OCI-LY7 (cell line): ENCODE measurements at regions not wholly inside any gene's neighbourhood (a gene's known extent, or its start where the extent isn't known, plus 50 kb on each side); places are given as distances from the start of the nearest gene placed in this dataset.

Experiments used
- BruUV-seq: library from RNA; stranded (reverse); fragments of 400-500 nt; replicated peaks from 2 replicates; lab custom pipeline; 2021; lab: Mats Ljungman, UMichigan
- CTCF ChIA-PET: fragments of 300-600 bp; sonication (Branson Sonifier 250); formaldehyde crosslinking; loops from one replicate; lab custom pipeline; 2022; ENCODE audit warnings: antibody characterized with exemption; ENCODE audit not compliant: unreplicated experiment; lab: Charles Lee
- POLR2A ChIA-PET: fragments of 300-600 bp; sonication (Branson Sonifier 250); formaldehyde crosslinking; loops from one replicate; lab custom pipeline; 2022; ENCODE audit warnings: antibody characterized with exemption; lab: Charles Lee
- DNase-seq: peaks from one replicate; pipeline ENCODE4 v3.0.0-alpha.2; 2015; ENCODE audit warnings: low spot score
- H2AFZ ChIP-seq: fragments of 200-600 bp; sonication (generic), shearing (Covaris generic); 2 replicates; pipeline ENCODE4 v1.6.1; 2014; ENCODE audit warnings: mild to moderate bottlenecking, antibody characterized with exemption, low read length, moderate library complexity
- H3K27ac ChIP-seq: fragments of 200-600 bp; sonication (generic); 2 replicates; pipeline ENCODE4 v1.5.1; 2014; ENCODE audit warnings: mixed run types, low read depth, mild to moderate bottlenecking, moderate library complexity, low read length, inconsistent platforms; ENCODE audit not compliant: poor library complexity, severe bottlenecking
- H3K36me3 ChIP-seq: fragments of 200-600 bp; sonication (generic); 2 replicates; pipeline ENCODE4 v1.6.1; 2014; ENCODE audit warnings: mild to moderate bottlenecking, antibody characterized with exemption, low read length, moderate library complexity, mixed read lengths; ENCODE audit not compliant: insufficient read depth
- H3K4me1 ChIP-seq: fragments of 200-600 bp; sonication (generic); 2 replicates; pipeline ENCODE4 v1.5.1; 2014; ENCODE audit warnings: mild to moderate bottlenecking, low read length; ENCODE audit not compliant: insufficient read depth, poor library complexity, severe bottlenecking
- H3K4me2 ChIP-seq: fragments of 200-600 bp; sonication (generic); 2 replicates; pipeline ENCODE4 v1.6.1; 2014; ENCODE audit warnings: mild to moderate bottlenecking, low read length
- H3K4me3 ChIP-seq: fragments of 200-600 bp; sonication (generic); 2 replicates; pipeline ENCODE4 v1.5.1; 2014; ENCODE audit warnings: mild to moderate bottlenecking, low read depth, low read length; ENCODE audit not compliant: poor library complexity, severe bottlenecking
- H3K79me2 ChIP-seq: fragments of 200-600 bp; sonication (generic); 2 replicates; pipeline ENCODE4 v1.6.1; 2016; ENCODE audit warnings: low read depth, mild to moderate bottlenecking, low read length, moderate library complexity, mixed read lengths; ENCODE audit not compliant: insufficient read depth
- H3K9me2 ChIP-seq: fragments of 200-600 bp; sonication (generic); 2 replicates; pipeline ENCODE4 v1.6.1; 2016; ENCODE audit warnings: mild to moderate bottlenecking, low read length, mixed read lengths; ENCODE audit not compliant: insufficient read depth
- H3K9me3 ChIP-seq: fragments of 200-600 bp; sonication (generic); 2 replicates; pipeline ENCODE4 v1.6.1; 2014; ENCODE audit warnings: mild to moderate bottlenecking, mixed run types, low read length, mixed read lengths
- H4K20me1 ChIP-seq: fragments of 200-600 bp; sonication (generic); 2 replicates; pipeline ENCODE4 v1.6.1; 2014; ENCODE audit warnings: mild to moderate bottlenecking, antibody characterized with exemption, low read length, moderate library complexity, mixed read lengths; ENCODE audit not compliant: insufficient read depth
- CTCF ChIP-seq: fragments of 200-600 bp; sonication (generic); conservative IDR thresholded peaks from 2 replicates; pipeline ENCODE4 v1.5.1; 2014; ENCODE audit warnings: mild to moderate bottlenecking, antibody characterized with exemption, low read length, moderate library complexity, mixed read lengths
- EZH2phosphoT487 ChIP-seq: fragments of 200-600 bp; sonication (generic); IDR thresholded peaks from 2 replicates; pipeline ENCODE4 v1.6.1; 2018; ENCODE audit warnings: low read depth, borderline replicate concordance, mild to moderate bottlenecking, mixed run types, antibody characterized with exemption, low read length, moderate library complexity, mixed read lengths
- intact Hi-C: fragments of 100-400 bp; cut with micrococcal nuclease; formaldehyde crosslinking; loops from one replicate; pipeline ENCODE4 v1.10.0; 2022; ENCODE audit not compliant: unreplicated experiment

GRCh38 chr14:55948399-55948798, 169.8 kb upstream of the PELI2 start:
- no peak for DNase-seq
- Histone ChIP-seq H3K4me2 (no peak overlapping the region), H4K20me1 (no peaks in the 10 kb centered on the region), H3K27ac (no peak overlapping the region), H3K9me3 (no peaks in the 10 kb centered on the region), H3K79me2 (no peaks in the 10 kb centered on the region), H3K4me1 (no peaks in the 10 kb centered on the region), H3K9me2 (no peaks in the 10 kb centered on the region), H2AFZ (no peak overlapping the region), H3K4me3 (no peak overlapping the region), H3K36me3 (no peaks in the 10 kb centered on the region)
- ChIA-PET POLR2A (no interaction called here), CTCF (no interaction called here)
- intact Hi-C loops: no loop called here
- TF ChIP-seq CTCF (no peak), EZH2phosphoT487 (no peak)
- BruUV-seq: no TSS peak

GRCh38 chr14:55949708-55950107, 168.5 kb upstream of the PELI2 start:
- no peaks in the 10 kb centered on the region for H3K4me1 ChIP-seq
- H3K36me3 ChIP-seq: no peaks in the 10 kb centered on the region
- no peaks in the 10 kb centered on the region for H3K9me2 ChIP-seq
- H3K4me2 ChIP-seq: no peak overlapping the region
- intact Hi-C loops: no loop called here
- no TSS peak for BruUV-seq
- H3K9me3 ChIP-seq: no peaks in the 10 kb centered on the region
- H3K4me3 ChIP-seq: no peak overlapping the region
- H2AFZ ChIP-seq: no peak overlapping the region
- TF ChIP-seq CTCF: no peak
- TF ChIP-seq EZH2phosphoT487: no peak
- ChIA-PET POLR2A (no interaction called here), CTCF (no interaction called here)
- no peaks in the 10 kb centered on the region for H4K20me1 ChIP-seq
- H3K27ac ChIP-seq: no peak overlapping the region
- no peaks in the 10 kb centered on the region for H3K79me2 ChIP-seq
- no peak for DNase-seq

- H3K4me1 ChIP-seq: no peaks in the 10 kb centered on the region
- POLR2A ChIA-PET: no interaction called here
- no peaks in the 10 kb centered on the region for H3K9me3 ChIP-seq
- BruUV-seq: no TSS peak
- no peaks in the 10 kb centered on the region for H4K20me1 ChIP-seq
- H3K4me3 ChIP-seq: no peak overlapping the region
- DNase-seq: no peak
- no peaks in the 10 kb centered on the region for H3K9me2 ChIP-seq
- no peaks in the 10 kb centered on the region for H3K79me2 ChIP-seq
- intact Hi-C loops: no loop called here
- H2AFZ ChIP-seq: no peak overlapping the region
- H3K4me2 ChIP-seq: no peak overlapping the region
- TF ChIP-seq EZH2phosphoT487 (no peak), CTCF (no peak)
- H3K27ac ChIP-seq: no peak overlapping the region
- CTCF ChIA-PET: no interaction called here
- H3K36me3 ChIP-seq: no peaks in the 10 kb centered on the region
Measured at GRCh38 chr14:55950135-55950534, 168.1 kb upstream of the PELI2 start.
